Fibroblast of the aortic adventitia (primary cell): ENCODE measurements at regions not wholly inside any gene's neighbourhood (a gene's known extent, or its start where the extent isn't known, plus 50 kb on each side); places are given as distances from the start of the nearest gene placed in this dataset.
"Not testable (repeated sequence)": the region's sequence is repeated elsewhere in the genome, so short reads cannot be mapped to it uniquely, and the experiment has no call there.

ENCODE experiments used
- DNase-seq: peaks from one replicate; pipeline ENCODE4 v3.0.0-alpha.2; 2010; ENCODE audit warnings: low read depth
- H3K4me3 ChIP-seq: 2 replicates; pipeline ENCODE4 v1.5.1; 2011; ENCODE audit warnings: low read depth, mild to moderate bottlenecking, control low read depth, low read length, moderate library complexity
- CTCF ChIP-seq: IDR thresholded peaks from 2 replicates; pipeline ENCODE4 v1.5.1; 2011; ENCODE audit warnings: mild to moderate bottlenecking, low read length, control low read depth, inconsistent platforms; ENCODE audit not compliant: insufficient read depth

- no peak for DNase-seq
- no peak overlapping the region for H3K4me3 ChIP-seq
- TF ChIP-seq CTCF = no peak
Observed at GRCh38 chr10:65788271-65788670, 1137.6 kb upstream of the LRRTM3 start.

GRCh38 chr10:65791979-65792378, 1133.9 kb upstream of the LRRTM3 start:
- no peak overlapping the region for H3K4me3 ChIP-seq
- DNase-seq = no peak
- TF ChIP-seq CTCF = no peak

- TF ChIP-seq CTCF = no peak
- no peak overlapping the region for H3K4me3 ChIP-seq
- no peak for DNase-seq
Observed at GRCh38 chr10:65793738-65794425, 1132.0 kb upstream of the LRRTM3 start.

GRCh38 chr10:65794861-65795260, 1131.0 kb upstream of the LRRTM3 start:
- not testable (repeated sequence) for H3K4me3 ChIP-seq

GRCh38 chr10:65796472-65796871, 1129.4 kb upstream of the LRRTM3 start:
- DNase-seq = no peak
- no peak overlapping the region for H3K4me3 ChIP-seq
- no peak for TF ChIP-seq CTCF

More at GRCh38 chr10:65794861-65795260, 1131.0 kb upstream of the LRRTM3 start:
- DNase-seq = not testable (repeated sequence)

- no peak for DNase-seq
- no peak for TF ChIP-seq CTCF
- H3K4me3 ChIP-seq = no peak overlapping the region
Observed at GRCh38 chr10:65798133-65798532, 1127.7 kb upstream of the LRRTM3 start.

GRCh38 chr10:65802391-65802790, 1123.4 kb upstream of the LRRTM3 start:
- TF ChIP-seq CTCF = no peak
- H3K4me3 ChIP-seq = no peak overlapping the region
- DNase-seq = no peak
